Gastrocnemius medialis (tissue), 4 donors: ENCODE measurements at regions not wholly inside any gene's neighbourhood (a gene's known extent, or its start where the extent isn't known, plus 50 kb on each side); places are given as distances from the start of the nearest gene placed in this dataset.

ENCODE experiments used
- ATAC-seq, 2 donors: fragments of 150-250 bp; one replicate each; pipeline ENCODE4 v1.9.1; 2016
- DNase-seq, 2 donors: peaks; one replicate each; pipeline ENCODE4 v3.0.0-alpha.2; 2019
- H3K27ac ChIP-seq, 4 donors: fragments of 200-600 bp; sonication (generic); 1 replicate in 1 of 4; 2 replicates in 3 of 4; pipeline ENCODE4 v1.5.1; 2016 to 2018; ENCODE audit warnings: mild to moderate bottlenecking in 2 of 4, moderate library complexity in 1 of 4
- H3K27me3 ChIP-seq, 3 donors: fragments of 200-600 bp; sonication (generic) in 2 of 3; 1 replicate in 1 of 3; 2 replicates in 2 of 3; pipeline versions ENCODE4 v1.5.1 to v1.6.0; 2016 to 2019; ENCODE audit warnings: mild to moderate bottlenecking in 1 of 3, moderate library complexity in 1 of 3
- H3K36me3 ChIP-seq, 2 donors: fragments of 200-600 bp; sonication (generic) in 1 of 2; one replicate each; pipeline ENCODE4 v1.5.1; 2017 to 2018
- H3K4me1 ChIP-seq, 2 donors: fragments of 200-600 bp; sonication (generic) in 1 of 2; one replicate each; pipeline ENCODE4 v1.5.1; 2016 to 2017; ENCODE audit warnings: mild to moderate bottlenecking in 2 of 2
- H3K4me3 ChIP-seq, 4 donors: fragments of 200-600 bp; sonication (generic) in 3 of 4; 1 replicate in 1 of 4; 2 replicates in 3 of 4; pipeline ENCODE4 v1.5.1; 2016 to 2019; ENCODE audit warnings: mild to moderate bottlenecking in 2 of 4
- H3K9me3 ChIP-seq, 3 donors: fragments of 200-600 bp; sonication (generic) in 2 of 3; 1 replicate in 1 of 3; 2 replicates in 2 of 3; pipeline ENCODE4 v1.5.1; 2016 to 2019
- POLR2A ChIP-seq, 2 donors: fragments of 450-650 bp; IDR thresholded peaks; one replicate each; pipeline ENCODE4 v1.6.1; 2017; ENCODE audit warnings: antibody characterized with exemption in 2 of 2, mild to moderate bottlenecking in 2 of 2, moderate library complexity in 2 of 2
- in situ Hi-C, 4 donors: fragments of 200-750 bp; cut with MboI; loops; one replicate each; pipeline versions ENCODE4 v1.15.0 to v1.8.0; 2017; ENCODE audit warnings: low sequenced_read_pairs in 4 of 4
- intact Hi-C: fragments of 100-400 bp; cut with DNase I; formaldehyde crosslinking; loops from one replicate; pipeline ENCODE4 v1.15.1; 2023; ENCODE audit warnings: low total_unique reads
- TF ChIP-seq, protein P1 (sequence below), 5 experiments: fragments of 450-650 bp in 3 of 5; fragments of 200-600 bp in 2 of 5; sonication (generic) in 2 of 5; IDR thresholded peaks in 4 of 5; conservative IDR thresholded peaks in 1 of 5; 1 replicate in 4 of 5; 2 replicates in 1 of 5; pipeline ENCODE4 v1.5.1; 2016 to 2019; ENCODE audit warnings: antibody characterized with exemption in 5 of 5, mild to moderate bottlenecking in 3 of 5, moderate library complexity in 3 of 5

DNA sequence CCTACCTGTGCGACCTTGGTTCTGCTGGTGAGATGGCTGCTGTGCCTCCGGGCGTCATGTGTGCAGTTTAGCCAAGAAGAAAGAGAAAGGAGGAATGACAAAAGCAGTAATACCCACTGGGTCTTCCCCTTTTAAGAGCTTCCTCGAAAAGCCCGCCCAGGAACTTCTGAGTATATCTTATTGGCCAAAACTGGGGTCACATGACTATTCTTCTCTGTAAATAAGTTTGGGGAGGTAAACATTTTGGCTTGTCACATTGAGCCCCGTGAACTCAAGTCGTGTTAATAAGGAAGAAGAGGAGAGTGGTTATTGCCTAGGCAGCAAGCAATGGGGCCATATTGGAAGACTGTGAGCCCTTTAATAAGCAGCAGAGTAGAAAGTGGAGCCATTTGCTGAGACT, 130.4 kb upstream of the ECI2 start:
- in situ Hi-C loops (no loop called here), intact Hi-C loops (no loop called here)
- TF ChIP-seq, protein P1, sequence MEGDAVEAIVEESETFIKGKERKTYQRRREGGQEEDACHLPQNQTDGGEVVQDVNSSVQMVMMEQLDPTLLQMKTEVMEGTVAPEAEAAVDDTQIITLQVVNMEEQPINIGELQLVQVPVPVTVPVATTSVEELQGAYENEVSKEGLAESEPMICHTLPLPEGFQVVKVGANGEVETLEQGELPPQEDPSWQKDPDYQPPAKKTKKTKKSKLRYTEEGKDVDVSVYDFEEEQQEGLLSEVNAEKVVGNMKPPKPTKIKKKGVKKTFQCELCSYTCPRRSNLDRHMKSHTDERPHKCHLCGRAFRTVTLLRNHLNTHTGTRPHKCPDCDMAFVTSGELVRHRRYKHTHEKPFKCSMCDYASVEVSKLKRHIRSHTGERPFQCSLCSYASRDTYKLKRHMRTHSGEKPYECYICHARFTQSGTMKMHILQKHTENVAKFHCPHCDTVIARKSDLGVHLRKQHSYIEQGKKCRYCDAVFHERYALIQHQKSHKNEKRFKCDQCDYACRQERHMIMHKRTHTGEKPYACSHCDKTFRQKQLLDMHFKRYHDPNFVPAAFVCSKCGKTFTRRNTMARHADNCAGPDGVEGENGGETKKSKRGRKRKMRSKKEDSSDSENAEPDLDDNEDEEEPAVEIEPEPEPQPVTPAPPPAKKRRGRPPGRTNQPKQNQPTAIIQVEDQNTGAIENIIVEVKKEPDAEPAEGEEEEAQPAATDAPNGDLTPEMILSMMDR (IDR thresholded peaks at IDR 0.05 in 4 of 5, conservative IDR thresholded peaks at IDR 0.05 in 1 of 5) = no peak
- TF ChIP-seq POLR2A (IDR thresholded peaks at IDR 0.05) = no peak
- no peak overlapping the region for H3K27ac ChIP-seq
- no peak overlapping the region for H3K4me3 ChIP-seq
- no peak for ATAC-seq
- no peaks in the 10 kb centered on the region for H3K9me3 ChIP-seq
- no peaks in the 10 kb centered on the region for H3K27me3 ChIP-seq
- no peak for DNase-seq
- H3K4me1 ChIP-seq = no peaks in the 10 kb centered on the region
- H3K36me3 ChIP-seq = no peaks in the 10 kb centered on the region

DNA sequence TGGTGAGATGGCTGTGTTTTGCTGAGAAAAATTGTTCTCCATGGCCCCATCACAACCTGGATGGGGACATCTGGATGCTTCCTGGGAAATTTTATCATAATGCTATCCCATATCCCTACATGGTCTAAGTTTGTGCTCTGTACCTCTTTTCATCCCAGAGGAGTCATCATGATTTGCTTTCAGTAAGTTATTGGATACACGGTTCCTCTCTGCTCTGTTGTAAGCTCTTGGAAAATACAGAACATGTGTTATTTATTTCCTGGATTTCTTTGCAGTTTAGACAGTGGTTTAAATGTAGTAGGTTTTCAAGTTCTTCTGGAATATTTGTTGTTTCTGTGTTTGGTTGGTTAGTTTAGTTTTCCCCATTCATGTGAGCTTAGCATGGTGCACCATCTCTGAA, 129.2 kb upstream of the ECI2 start:
- intact Hi-C loops (no loop called here), in situ Hi-C loops (no loop called here)
- Histone ChIP-seq H3K4me3 (no peak overlapping the region), H3K4me1 (no peaks in the 10 kb centered on the region), H3K27me3 (no peaks in the 10 kb centered on the region), H3K9me3 (no peaks in the 10 kb centered on the region), H3K36me3 (no peaks in the 10 kb centered on the region), H3K27ac (no peak overlapping the region)
- DNase-seq = no peak
- no peak for TF ChIP-seq POLR2A (IDR thresholded peaks at IDR 0.05)
- TF ChIP-seq, protein P1 (IDR thresholded peaks at IDR 0.05 in 4 of 5, conservative IDR thresholded peaks at IDR 0.05 in 1 of 5) = no peak
- no peak for ATAC-seq

DNA sequence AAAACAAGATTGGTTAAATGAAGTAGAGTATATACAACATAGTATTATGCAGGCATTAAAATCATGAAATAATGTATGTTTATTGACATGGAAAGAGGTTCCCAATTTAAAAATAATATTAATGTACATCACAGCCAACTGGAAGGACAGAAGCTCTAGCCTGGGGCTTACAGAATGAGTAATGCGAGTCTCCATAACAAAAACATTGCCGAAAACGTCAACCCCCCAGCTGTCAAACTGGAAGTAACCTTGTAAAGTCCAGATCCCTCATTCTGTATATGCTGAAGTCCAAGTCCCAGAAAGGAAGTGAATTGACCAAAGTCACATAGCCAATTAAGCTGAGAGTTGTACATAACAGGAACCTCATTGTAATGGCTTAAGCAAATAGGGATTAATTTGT, 128.7 kb upstream of the ECI2 start:
- in situ Hi-C loops = no loop called here

DNA sequence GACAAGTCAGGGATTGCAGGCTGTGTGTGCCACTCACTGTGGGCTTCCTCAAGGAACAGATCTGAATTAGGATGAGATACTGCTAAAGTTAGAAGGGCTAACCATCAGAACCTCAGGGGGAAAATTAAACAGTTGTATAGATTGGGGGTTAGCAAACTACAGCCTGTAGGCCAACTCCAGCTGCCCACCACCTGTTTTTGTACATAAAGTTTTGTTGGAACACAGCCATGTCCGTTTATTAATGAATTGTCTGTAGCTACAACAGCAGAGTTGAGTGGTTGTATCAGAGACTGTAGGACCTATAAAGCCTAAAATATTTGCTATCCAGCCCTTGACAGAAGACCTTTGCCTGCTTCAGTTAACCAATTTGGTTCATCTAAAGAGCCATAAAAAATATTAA, 127.2 kb upstream of the ECI2 start:
- H3K36me3 ChIP-seq = no peaks in the 10 kb centered on the region
- no peak for TF ChIP-seq POLR2A (IDR thresholded peaks at IDR 0.05)
- TF ChIP-seq, protein P1 (IDR thresholded peaks at IDR 0.05 in 4 of 5, conservative IDR thresholded peaks at IDR 0.05 in 1 of 5) = no peak
- in situ Hi-C loops = no loop called here

More for the DNA sequence above, 128.7 kb upstream of the ECI2 start:
- Histone ChIP-seq H3K27me3 (no peaks in the 10 kb centered on the region), H3K36me3 (no peaks in the 10 kb centered on the region), H3K9me3 (no peaks in the 10 kb centered on the region), H3K4me3 (no peak overlapping the region), H3K4me1 (no peaks in the 10 kb centered on the region), H3K27ac (no peak overlapping the region)
- intact Hi-C loops = no loop called here
- ATAC-seq = no peak
- DNase-seq = no peak
- TF ChIP-seq, protein P1 (IDR thresholded peaks at IDR 0.05 in 4 of 5, conservative IDR thresholded peaks at IDR 0.05 in 1 of 5) = no peak
- no peak for TF ChIP-seq POLR2A (IDR thresholded peaks at IDR 0.05)

DNA sequence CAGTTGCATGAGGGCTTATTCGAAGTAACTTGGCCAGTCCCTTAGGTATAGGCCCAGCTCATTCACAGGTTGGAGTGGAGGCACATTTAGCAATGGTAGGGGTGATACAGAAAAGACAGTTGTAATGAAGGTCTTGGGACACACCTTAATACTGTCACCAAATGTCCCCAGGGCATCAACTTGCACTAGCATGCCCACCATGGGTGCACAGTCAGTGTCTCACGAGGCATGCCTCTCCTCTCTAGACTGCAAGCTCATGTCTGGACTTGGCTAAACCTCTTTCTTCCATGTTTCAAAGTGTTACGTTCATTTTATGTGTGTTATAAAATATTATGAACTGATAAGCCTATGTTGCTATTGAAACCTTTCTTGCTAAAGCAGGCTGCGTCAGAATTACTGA, 124.0 kb upstream of the ECI2 start:
- no peak for TF ChIP-seq POLR2A (IDR thresholded peaks at IDR 0.05)
- TF ChIP-seq, protein P1 (IDR thresholded peaks at IDR 0.05 in 4 of 5, conservative IDR thresholded peaks at IDR 0.05 in 1 of 5) = no peak
- intact Hi-C loops = no loop called here
- in situ Hi-C loops = no loop called here

More for the DNA sequence above, 127.2 kb upstream of the ECI2 start:
- ATAC-seq = no peak
- Histone ChIP-seq H3K27me3 (no peaks in the 10 kb centered on the region), H3K4me3 (no peak overlapping the region), H3K4me1 (no peaks in the 10 kb centered on the region), H3K27ac (no peak overlapping the region), H3K9me3 (no peaks in the 10 kb centered on the region)
- intact Hi-C loops = no loop called here
- no peak for DNase-seq

More for the DNA sequence above, 124.0 kb upstream of the ECI2 start:
- H3K4me1 ChIP-seq = no peaks in the 10 kb centered on the region
- DNase-seq (no peak), ATAC-seq (no peak)
- H3K4me3 ChIP-seq = no peak overlapping the region
- no peaks in the 10 kb centered on the region for H3K9me3 ChIP-seq
- no peak overlapping the region for H3K27ac ChIP-seq
- no peaks in the 10 kb centered on the region for H3K27me3 ChIP-seq
- H3K36me3 ChIP-seq = no peaks in the 10 kb centered on the region
